Renal cortex interstitium (tissue), 11 donors: ENCODE measurements at regions not wholly inside any gene's neighbourhood (a gene's known extent, or its start where the extent isn't known, plus 50 kb on each side); places are given as distances from the start of the nearest gene placed in this dataset.

Experiments used
- DNase-seq, 11 donors: peaks; one replicate each; pipeline ENCODE4 v3.0.0-alpha.2; 2013; ENCODE audit warnings: low read depth in 9 of 11, low spot score in 4 of 11; ENCODE audit errors: extremely low read depth in 1 of 11

- DNase-seq, result no peak
Measured at GRCh38 chr10:63886281-63887022, 365.3 kb downstream of the REEP3 start.

GRCh38 chr10:63887023-63887589 lies 365.9 kb downstream of the REEP3 start:
- DNase-seq, result no peak

- no peak for DNase-seq
Measured at GRCh38 chr10:63887600-63888370, 366.6 kb downstream of the REEP3 start.

- no peak for DNase-seq
Measured at GRCh38 chr10:63889803-63890202, 368.6 kb downstream of the REEP3 start.

- no peak for DNase-seq
Measured at GRCh38 chr10:63896992-63897391, 375.8 kb downstream of the REEP3 start.

- DNase-seq, result no peak
Measured at GRCh38 chr10:63899673-63900300, 378.6 kb downstream of the REEP3 start.

- DNase-seq, result no peak
Measured at GRCh38 chr10:63901228-63901627, 380.0 kb downstream of the REEP3 start.

GRCh38 chr10:63901881-63902280 lies 380.7 kb downstream of the REEP3 start:
- no peak for DNase-seq

GRCh38 chr10:63910806-63911205 lies 389.6 kb downstream of the REEP3 start:
- no peak for DNase-seq

GRCh38 chr10:63915240-63915639 lies 394.0 kb downstream of the REEP3 start:
- no peak for DNase-seq

- no peak for DNase-seq
Measured at GRCh38 chr10:63917363-63917762, 396.2 kb downstream of the REEP3 start.

- DNase-seq, result no peak
Measured at GRCh38 chr10:63919575-63920279, 398.5 kb downstream of the REEP3 start.

GRCh38 chr10:63920926-63921325 lies 399.7 kb downstream of the REEP3 start:
- no peak for DNase-seq

GRCh38 chr10:63921908-63922467 lies 400.8 kb downstream of the REEP3 start:
- no peak for DNase-seq

- no peak for DNase-seq
Measured at GRCh38 chr10:63922468-63923284, 401.5 kb downstream of the REEP3 start.

GRCh38 chr10:63929831-63930467 lies 408.7 kb downstream of the REEP3 start:
- DNase-seq, result no peak

- DNase-seq, result no peak
Measured at GRCh38 chr10:63930584-63930983, 409.4 kb downstream of the REEP3 start.

GRCh38 chr10:63935705-63936104 lies 414.5 kb downstream of the REEP3 start:
- DNase-seq, result no peak
